Activated CD8-positive, alpha-beta T cell treated with anti-CD3 and anti-CD28 coated beads for 36 hours (primary cell): ENCODE measurements at regions not wholly inside any gene's neighbourhood (a gene's known extent, or its start where the extent isn't known, plus 50 kb on each side); places are given as distances from the start of the nearest gene placed in this dataset.

ENCODE experiments used
- ATAC-seq: fragments of 200-7000 bp; cut with Tn5 transposase; one replicate; pipeline ENCODE4 v1.10.0; 2021; ENCODE audit warnings: mild to moderate bottlenecking, moderate library complexity
- CTCF ChIA-PET: fragments of 350-600 bp; sonication (Branson Sonifier 250); formaldehyde crosslinking; loops from one replicate; lab custom pipeline; 2021; ENCODE audit warnings: antibody characterized with exemption; lab: Charles Lee
- POLR2A ChIA-PET: fragments of 350-600 bp; sonication (Branson Sonifier 250); formaldehyde crosslinking; loops from one replicate; lab custom pipeline; 2021; ENCODE audit warnings: antibody characterized with exemption; lab: Charles Lee
- DNase-seq: peaks from one replicate; pipeline ENCODE4 v3.0.0-alpha.2; 2020
- H3K27ac Mint-ChIP-seq: one replicate; pipeline ENCODE4 v1.8.0; 2021; ENCODE audit warnings: mild to moderate bottlenecking, mixed read lengths
- H3K27me3 Mint-ChIP-seq: one replicate; pipeline ENCODE4 v1.8.0; 2021; ENCODE audit warnings: mixed read lengths
- H3K36me3 Mint-ChIP-seq: one replicate; pipeline ENCODE4 v1.8.0; 2021; ENCODE audit warnings: low read depth, mixed read lengths
- H3K4me1 Mint-ChIP-seq: one replicate; pipeline ENCODE4 v1.8.0; 2021; ENCODE audit warnings: low read depth, mixed read lengths
- H3K4me3 Mint-ChIP-seq: one replicate; pipeline ENCODE4 v1.8.0; 2021; ENCODE audit warnings: mild to moderate bottlenecking, moderate library complexity, mixed read lengths
- H3K9me3 Mint-ChIP-seq: one replicate; pipeline ENCODE4 v1.8.0; 2021; ENCODE audit warnings: mixed read lengths
- intact Hi-C: fragments of 100-400 bp; cut with micrococcal nuclease; formaldehyde crosslinking; loops from one replicate; pipeline ENCODE4 v1.10.0; 2022
- TF ChIP-seq, protein P1 (sequence below): fragments of 200-600 bp; IDR thresholded peaks from one replicate; pipeline ENCODE4 v1.8.0; 2022; ENCODE audit warnings: antibody characterized with exemption, mild to moderate bottlenecking

DNA sequence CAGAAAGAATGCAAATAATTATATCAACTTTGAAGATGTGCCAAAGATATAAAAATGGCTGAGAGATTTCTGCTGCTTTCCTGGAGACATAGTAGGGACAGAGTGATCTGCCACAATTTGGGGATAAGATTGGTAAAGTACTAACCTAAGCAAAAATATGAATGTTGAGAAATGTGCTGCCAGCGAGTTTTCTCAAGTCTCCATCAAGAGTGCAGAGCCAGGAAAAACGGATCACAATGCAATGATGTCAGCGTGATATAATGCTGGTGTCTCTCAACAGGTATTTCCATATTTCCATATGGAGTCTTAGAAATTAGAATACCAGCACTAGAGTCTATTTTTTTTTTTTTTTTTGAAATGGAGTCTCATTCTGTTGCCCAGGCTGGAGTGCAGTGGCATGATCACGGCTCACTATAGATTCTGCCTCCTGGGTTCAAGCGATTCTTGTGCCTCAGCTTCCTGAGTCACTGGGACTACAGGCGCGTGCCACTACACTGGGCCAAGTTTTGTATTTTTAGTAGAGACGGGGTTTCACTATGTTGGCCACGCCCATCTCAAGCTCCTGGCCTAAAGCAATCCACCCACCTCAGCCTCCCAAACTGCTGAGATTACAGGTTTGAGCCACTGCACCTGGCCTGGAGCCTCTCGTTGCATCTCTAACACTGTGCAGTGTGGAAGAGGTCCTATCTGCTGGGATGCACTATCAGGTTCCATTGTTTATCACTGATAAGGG, 893.5 kb downstream of the TRIML1 start:
- POLR2A ChIA-PET, result no interaction called here
- Mint-ChIP-seq H3K27ac (no peak overlapping the region), H3K4me1 (no peaks in the 10 kb centered on the region), H3K4me3 (no peak overlapping the region), H3K36me3 (no peaks in the 10 kb centered on the region), H3K27me3 (no peaks in the 10 kb centered on the region), H3K9me3 (peaks cover 6% of the 10 kb centered on the region)
- no peak for ATAC-seq
- TF ChIP-seq, protein P1, sequence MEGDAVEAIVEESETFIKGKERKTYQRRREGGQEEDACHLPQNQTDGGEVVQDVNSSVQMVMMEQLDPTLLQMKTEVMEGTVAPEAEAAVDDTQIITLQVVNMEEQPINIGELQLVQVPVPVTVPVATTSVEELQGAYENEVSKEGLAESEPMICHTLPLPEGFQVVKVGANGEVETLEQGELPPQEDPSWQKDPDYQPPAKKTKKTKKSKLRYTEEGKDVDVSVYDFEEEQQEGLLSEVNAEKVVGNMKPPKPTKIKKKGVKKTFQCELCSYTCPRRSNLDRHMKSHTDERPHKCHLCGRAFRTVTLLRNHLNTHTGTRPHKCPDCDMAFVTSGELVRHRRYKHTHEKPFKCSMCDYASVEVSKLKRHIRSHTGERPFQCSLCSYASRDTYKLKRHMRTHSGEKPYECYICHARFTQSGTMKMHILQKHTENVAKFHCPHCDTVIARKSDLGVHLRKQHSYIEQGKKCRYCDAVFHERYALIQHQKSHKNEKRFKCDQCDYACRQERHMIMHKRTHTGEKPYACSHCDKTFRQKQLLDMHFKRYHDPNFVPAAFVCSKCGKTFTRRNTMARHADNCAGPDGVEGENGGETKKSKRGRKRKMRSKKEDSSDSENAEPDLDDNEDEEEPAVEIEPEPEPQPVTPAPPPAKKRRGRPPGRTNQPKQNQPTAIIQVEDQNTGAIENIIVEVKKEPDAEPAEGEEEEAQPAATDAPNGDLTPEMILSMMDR, result no peak
- CTCF ChIA-PET, result no interaction called here
- DNase-seq, result no peak
- intact Hi-C loops, result no loop called here

- no peaks in the 10 kb centered on the region for H3K4me1 Mint-ChIP-seq
- H3K36me3 Mint-ChIP-seq, result no peaks in the 10 kb centered on the region
- H3K9me3 Mint-ChIP-seq, result peaks cover 2% of the 10 kb centered on the region
- CTCF ChIA-PET, result no interaction called here
- no peak overlapping the region for H3K27ac Mint-ChIP-seq
- POLR2A ChIA-PET, result no interaction called here
- H3K27me3 Mint-ChIP-seq, result no peaks in the 10 kb centered on the region
- H3K4me3 Mint-ChIP-seq, result no peak overlapping the region
- intact Hi-C loops, result no loop called here
- no peak for ATAC-seq
- TF ChIP-seq, protein P1, result no peak
- no peak for DNase-seq
Measured at GRCh38 chr4:189033801-189034347, 894.6 kb downstream of the TRIML1 start.

DNA sequence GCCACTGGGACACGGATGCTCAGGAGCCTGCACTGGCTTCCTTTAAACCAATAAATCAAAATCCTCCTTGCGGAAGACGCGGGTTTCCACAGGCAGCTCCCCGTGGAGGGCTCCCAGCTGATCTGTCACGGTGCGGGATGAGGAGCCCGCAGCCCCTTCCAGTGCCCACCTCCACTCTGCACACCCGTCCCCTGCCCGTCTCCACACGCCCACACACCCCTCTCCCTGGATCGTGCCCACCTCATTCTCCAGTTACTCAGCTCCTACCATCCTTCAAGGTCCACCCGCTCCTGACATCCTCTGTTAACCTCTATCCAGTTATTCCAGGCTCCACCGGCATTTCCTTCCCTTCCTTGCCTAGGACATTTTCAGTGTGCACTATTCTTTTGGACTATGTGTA, 895.9 kb downstream of the TRIML1 start:
- no peak for ATAC-seq
- no peak overlapping the region for H3K27ac Mint-ChIP-seq
- no peaks in the 10 kb centered on the region for H3K4me1 Mint-ChIP-seq
- no peak overlapping the region for H3K4me3 Mint-ChIP-seq
- TF ChIP-seq, protein P1, result no peak
- H3K36me3 Mint-ChIP-seq, result no peaks in the 10 kb centered on the region
- H3K9me3 Mint-ChIP-seq, result peaks cover 2% of the 10 kb centered on the region
- no peaks in the 10 kb centered on the region for H3K27me3 Mint-ChIP-seq
- no peak for DNase-seq
- CTCF ChIA-PET, result no interaction called here
- intact Hi-C loops, result no loop called here
- POLR2A ChIA-PET, result no interaction called here

DNA sequence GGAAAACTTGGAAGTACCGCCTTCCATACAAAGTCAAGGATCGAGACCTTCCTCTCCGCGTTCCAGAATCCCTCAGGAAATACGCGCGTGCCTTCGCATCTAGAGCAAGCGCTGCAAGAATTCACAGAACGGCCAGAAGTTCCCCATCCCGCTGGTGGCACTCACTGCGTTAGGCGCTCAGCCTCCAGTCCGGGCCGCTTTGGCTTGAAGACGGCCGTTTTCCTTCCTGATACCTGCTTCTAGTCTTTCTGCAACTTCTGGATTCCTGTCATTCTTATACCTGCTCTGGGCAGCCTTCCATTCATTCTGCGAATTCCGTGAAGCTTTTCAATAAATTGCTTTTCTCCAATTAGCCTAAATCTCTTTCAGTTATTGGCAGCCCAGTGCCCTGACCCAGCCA, 896.4 kb downstream of the TRIML1 start:
- Mint-ChIP-seq H3K36me3 (no peaks in the 10 kb centered on the region), H3K27ac (no peak overlapping the region), H3K27me3 (no peaks in the 10 kb centered on the region), H3K4me1 (no peaks in the 10 kb centered on the region), H3K4me3 (no peak overlapping the region), H3K9me3 (peaks cover 2% of the 10 kb centered on the region)
- ChIA-PET CTCF (no interaction called here), POLR2A (no interaction called here)
- intact Hi-C loops, result no loop called here
- ATAC-seq (no peak), DNase-seq (no peak)
- TF ChIP-seq, protein P1, result no peak

DNA sequence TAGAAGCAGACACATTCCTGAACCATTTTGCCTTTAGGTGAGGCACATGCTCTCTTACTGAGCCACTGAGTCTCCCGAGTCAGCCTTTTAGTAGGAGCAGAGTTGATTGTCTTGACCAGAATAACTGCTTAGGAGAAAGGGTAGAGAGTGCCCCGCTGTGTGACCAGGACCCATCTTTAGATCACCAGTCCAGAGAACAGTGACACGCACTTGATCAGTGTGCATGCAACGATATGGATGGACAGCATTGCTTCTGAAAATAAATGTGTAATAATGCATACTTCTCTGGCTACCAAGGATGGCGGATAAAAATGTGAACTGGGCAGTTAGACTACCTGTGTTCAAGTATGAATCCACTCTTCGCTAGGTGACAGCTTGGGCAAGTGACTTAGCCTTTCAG, 897.7 kb downstream of the TRIML1 start:
- POLR2A ChIA-PET, result no interaction called here
- H3K4me1 Mint-ChIP-seq, result no peaks in the 10 kb centered on the region
- H3K4me3 Mint-ChIP-seq, result no peak overlapping the region
- DNase-seq, result no peak
- ATAC-seq, result no peak
- CTCF ChIA-PET, result no interaction called here
- TF ChIP-seq, protein P1, result no peak
- H3K9me3 Mint-ChIP-seq, result peaks cover 2% of the 10 kb centered on the region
- H3K27me3 Mint-ChIP-seq, result no peaks in the 10 kb centered on the region
- no peak overlapping the region for H3K27ac Mint-ChIP-seq
- intact Hi-C loops, result no loop called here
- no peaks in the 10 kb centered on the region for H3K36me3 Mint-ChIP-seq
